ENCODE measurements at regions not wholly inside any gene's neighbourhood (a gene's known extent, or its start where the extent isn't known, plus 50 kb on each side); places are given as distances from the start of the nearest gene placed in this dataset.

DNA sequence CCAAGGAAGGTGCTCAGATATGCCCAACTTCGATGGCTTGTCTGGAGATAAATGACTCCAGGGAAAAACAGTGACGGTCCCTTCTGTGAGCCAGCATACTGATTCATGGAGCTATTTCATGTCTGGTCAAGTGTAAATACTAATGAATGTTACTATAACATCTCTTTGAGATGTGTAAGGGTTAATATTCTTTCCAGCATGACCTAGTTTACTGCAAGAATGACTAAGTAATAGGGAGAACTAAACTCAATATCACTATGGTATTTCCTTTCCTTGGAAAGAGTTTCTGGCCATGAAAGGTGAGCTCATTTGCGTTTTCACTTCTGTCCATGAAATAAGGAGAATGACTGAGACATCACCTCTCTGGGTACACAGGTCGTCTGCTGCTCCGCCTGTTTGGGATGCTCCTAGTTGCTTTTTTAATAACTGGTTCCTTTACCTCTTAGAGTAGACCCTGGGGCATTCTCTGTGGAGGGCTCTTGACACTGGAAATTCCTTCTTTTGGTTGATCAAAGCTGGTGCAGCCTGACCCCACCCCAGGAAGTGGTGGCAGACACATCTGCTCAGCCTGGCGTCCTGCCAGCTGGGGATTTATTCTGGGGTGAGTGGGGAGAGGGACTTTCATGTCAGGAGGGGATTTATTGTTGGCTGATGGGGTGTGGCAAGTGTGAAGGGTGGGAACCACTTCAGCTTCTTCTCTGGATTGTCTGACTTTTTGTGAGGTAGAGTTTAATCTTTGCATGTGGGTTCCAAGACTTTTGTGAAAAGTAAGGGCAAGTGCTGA, 250.0 kb upstream of the MPDZ start:
- DNase-seq, result no peak

DNA sequence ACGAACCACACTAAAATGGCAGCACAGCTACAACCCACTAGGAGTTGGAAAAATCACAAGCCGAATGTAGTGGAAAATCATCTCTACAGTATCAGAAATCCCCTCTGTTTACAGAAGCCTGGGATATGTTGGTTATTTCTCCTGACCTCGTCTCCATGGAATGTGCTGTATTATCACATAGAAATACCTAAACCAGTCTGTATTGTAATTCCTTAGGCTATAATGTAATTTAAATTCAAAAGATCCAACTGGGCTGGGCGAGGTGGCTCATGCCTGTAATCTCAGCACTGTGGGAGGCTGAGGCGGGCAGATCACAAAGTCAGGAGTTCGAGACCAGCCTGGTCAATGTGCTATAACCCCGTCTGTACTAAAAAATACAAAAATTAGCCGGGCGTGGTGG, 244.8 kb upstream of the MPDZ start:
- DNase-seq, result no peak

DNA sequence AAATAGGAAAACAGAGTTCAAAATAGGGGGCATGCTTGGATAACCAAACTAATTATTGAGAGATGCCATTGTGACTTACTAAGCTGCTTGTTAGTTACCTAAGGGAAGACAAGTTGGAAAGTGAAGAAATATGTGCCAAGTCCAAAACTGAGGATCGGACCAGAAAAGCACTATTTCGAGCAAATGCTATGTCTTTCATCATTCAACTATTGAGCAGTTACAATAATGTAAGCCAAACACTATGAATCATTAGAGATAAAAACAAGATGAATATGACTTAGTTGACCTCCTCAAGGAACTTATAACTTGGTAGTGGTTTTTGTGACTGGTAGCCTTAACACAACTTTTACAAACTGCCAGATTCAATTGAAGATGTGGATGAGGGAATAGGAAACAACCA, 240.6 kb upstream of the MPDZ start:
- no peak for DNase-seq

- no peak for DNase-seq
Observed at GRCh38 chr9:13513716-13514444, 234.4 kb upstream of the MPDZ start.

DNA sequence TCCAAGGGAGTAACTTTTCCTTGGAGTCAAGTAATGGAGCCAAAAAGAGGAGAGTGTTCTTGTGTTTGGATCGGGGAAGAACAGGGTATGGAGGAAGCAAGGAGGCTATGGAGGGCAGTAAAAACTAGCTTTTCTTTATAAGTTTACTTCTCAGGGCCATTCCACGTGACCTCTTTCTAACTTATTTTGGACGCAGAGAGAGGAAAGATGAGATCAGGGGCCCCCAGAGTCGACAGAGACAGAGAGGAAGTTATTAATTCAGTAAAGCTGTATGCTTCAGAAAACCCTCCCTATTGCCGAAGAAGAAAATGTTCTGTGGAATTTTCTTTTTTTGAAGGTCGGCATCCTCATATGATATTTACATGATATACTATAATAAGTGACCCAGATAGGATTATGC, 233.8 kb upstream of the MPDZ start:
- DNase-seq, result no peak

DNA sequence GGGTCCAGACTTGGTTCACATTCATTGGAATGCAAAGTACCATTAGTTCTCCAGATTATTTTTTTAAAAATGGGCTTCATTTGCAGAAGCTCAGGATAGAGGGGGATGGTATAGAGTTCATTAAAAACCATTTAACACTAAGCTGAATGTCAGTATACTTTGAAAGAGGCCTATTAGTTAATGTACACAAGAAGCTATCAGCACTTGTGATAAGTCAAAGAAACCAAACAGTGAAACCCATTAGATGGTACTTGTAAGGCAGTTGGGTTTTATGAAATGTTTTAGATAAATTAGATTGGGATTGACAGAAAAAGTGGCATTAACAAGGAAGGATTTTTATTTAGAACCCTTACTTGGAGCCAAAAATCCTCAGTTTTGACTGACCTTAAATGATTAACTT, 229.2 kb upstream of the MPDZ start:
- DNase-seq, result no peak

DNA sequence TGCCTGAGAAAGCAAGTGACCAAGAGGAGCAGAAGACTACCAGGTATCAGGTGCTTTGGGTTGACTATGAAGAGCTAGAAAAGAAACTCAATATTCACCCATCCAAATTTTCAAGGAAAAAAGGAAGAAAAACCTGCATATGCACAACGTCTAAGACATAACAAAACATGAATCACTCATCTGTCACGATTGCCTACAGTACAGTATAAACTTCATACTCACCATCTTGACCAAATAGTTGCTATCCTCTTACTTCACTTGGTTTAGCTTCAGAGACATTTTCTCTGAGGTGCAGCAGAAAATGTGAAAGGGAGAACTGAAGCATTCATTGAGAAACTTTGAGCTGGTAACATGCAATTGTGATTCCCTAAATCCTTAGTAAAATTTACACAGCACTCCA, 228.6 kb upstream of the MPDZ start:
- DNase-seq, result no peak

GRCh38 chr9:13505797-13506196, 226.3 kb upstream of the MPDZ start:
- no peak for DNase-seq

GRCh38 chr9:13503599-13503998, 224.1 kb upstream of the MPDZ start:
- DNase-seq, result no peak

DNA sequence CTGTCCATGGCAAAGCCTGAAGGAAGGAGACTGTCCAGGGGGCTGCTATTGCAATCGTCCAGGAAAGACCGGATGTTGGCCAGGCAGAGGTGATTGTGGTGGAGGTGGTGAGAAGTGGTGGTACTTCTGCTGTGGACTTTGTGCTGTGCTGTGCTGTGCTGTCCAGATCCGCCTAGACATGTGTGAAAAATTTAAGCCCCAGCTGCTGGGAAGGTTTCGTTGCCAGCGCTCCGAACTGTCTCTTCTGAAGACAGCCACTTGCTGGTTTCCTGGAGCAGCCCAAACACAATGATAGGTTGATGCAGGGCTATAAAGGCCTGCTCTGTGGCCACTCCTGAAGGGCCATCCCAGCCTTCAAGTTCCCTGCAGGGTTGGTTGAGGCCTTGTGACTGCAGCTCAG, 223.0 kb upstream of the MPDZ start:
- no peak for DNase-seq

DNA sequence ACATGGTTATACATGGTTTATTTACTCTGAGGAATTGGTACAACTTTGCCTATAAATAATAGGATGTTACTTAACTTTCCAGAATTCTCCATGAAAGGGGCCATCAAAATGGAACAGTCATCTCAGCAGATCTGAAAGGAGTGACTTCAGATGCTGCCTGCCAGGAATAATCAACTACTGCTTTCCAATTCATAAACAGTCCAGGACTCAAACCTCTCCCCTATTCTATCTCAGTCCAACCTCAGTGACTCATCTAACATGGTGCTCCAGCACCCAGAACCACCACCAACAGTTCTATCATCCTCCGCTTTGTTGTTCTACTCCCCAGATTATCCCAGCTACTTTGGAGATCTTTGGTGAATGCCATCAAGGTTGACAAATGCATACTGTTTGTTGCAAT, 221.5 kb upstream of the MPDZ start:
- no peak for DNase-seq

GRCh38 chr9:13500034-13500433, 220.5 kb upstream of the MPDZ start:
- no peak for DNase-seq

DNA sequence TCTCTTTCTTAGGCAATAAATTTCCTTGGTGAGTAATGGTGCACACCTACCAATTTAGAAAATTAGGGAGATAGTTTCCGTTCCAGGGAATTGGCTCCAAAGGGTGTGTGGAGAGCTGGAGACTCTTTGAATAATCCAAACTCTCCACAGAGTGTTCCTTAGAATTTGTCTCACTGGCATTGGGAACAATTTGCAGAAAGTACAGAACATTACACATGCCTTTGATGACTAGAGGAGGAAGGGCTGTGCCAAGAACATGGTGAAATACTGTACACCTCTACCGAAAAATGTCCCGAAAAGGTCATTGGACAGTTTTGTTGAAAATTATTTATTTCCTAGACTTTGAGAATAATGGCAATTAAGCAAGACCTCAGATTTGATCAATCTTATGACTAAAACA, 214.2 kb upstream of the MPDZ start:
- no peak for DNase-seq

GRCh38 chr9:13491493-13492424, 212.3 kb upstream of the MPDZ start:
- DNase-seq, result no peak

- DNase-seq, result no peak
Observed at GRCh38 chr9:13491138-13491492, 211.6 kb upstream of the MPDZ start.

- no peak for DNase-seq
Observed at GRCh38 chr9:13487936-13488335, 208.4 kb upstream of the MPDZ start.

DNA sequence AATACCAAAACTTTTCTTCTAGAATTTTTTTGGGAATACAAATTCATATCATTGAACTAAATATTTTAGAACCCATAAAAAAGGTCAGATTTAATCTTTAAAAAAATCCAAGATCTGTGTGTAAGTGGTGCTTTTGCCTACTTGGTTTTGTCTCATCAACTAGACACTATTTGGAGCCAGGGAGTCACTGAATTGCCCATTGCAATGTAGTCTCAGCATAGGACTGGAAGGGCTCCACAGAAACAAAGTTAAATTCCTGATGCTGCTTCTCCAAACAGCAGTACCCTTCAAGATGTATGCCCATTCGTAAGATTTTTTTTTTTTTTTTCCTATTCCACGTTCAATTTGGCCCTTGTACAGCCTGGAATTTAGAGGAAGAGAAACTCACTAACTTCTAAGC, 208.0 kb upstream of the MPDZ start:
- no peak for DNase-seq

DNA sequence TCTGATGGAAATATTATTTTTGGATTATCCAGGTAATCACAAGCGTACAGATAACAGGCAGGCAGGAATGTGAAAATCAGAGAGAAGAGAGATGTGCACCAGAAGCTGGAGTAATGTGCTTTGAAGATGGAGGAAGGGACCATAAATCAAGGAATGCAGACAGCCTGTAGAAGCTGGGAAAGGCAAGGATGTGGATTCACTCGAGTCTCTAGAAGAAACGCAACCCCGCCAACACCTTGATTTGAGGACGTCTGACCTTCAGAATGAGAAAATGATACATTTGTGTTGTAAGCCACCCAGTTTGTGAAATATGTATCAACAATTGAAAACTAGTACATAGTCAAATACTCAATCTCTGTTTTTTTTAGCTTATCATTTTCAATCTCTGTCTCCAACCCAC, 207.6 kb upstream of the MPDZ start:
- DNase-seq, result no peak

- DNase-seq, result no peak
Observed at GRCh38 chr9:13485068-13485596, 205.6 kb upstream of the MPDZ start.

GRCh38 chr9:13484186-13484585, 204.7 kb upstream of the MPDZ start:
- DNase-seq, result no peak

GRCh38 chr9:13481274-13481673, 201.8 kb upstream of the MPDZ start:
- no peak for DNase-seq

DNA sequence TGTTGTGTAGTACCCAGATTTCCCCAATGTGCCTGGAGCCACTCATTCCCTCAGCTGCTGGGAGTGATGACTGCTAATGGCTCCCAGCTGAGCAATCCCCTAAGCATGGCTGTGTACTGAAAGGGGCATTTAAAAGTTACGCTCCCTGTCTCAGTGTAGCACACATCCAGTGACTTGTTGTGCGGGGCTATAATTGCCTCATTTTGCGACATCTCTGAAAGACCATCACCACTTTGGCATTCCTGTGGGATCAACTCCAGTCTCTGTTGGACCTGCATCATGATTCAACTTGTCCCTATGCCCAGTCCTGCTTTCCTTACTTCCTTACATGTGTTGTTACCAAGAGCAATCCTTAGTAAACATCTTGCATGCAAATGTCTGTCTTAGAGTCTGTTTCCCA, 201.2 kb upstream of the MPDZ start:
- DNase-seq, result no peak

DNA sequence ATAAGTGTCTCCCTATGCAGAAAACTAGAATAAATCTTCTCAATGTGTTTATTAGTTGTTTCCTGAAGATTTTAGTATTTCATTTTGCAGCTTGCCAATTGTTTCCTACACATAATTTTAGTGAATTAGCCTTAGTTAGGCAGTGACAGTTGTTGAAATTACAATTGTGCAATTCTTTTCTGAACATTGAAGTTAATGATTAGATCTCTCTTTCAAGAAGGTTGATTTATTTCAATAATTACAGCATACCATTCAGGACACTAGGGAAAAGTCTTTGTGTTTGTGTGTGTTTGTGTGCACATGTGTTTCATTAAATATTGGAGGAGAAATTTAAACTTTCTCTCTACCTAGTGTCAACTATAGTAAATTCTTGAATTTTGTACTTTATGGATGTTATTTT, 199.6 kb upstream of the MPDZ start:
- DNase-seq, result no peak

Data from NCI-H2029 (cell line).